HG03039 (cell line): ENCODE measurements at regions not wholly inside any gene's neighbourhood (a gene's known extent, or its start where the extent isn't known, plus 50 kb on each side); places are given as distances from the start of the nearest gene placed in this dataset.
"Not testable (repeated sequence)": the region's sequence is repeated elsewhere in the genome, so short reads cannot be mapped to it uniquely, and the experiment has no call there.

Source experiments
- ATAC-seq: cut with Tn5 transposase; IDR thresholded peaks from one replicate; pipeline ENCODE4 v1.9.1; 2021; ENCODE audit warnings: mild to moderate bottlenecking, moderate library complexity; ENCODE audit not compliant: unreplicated experiment

DNA sequence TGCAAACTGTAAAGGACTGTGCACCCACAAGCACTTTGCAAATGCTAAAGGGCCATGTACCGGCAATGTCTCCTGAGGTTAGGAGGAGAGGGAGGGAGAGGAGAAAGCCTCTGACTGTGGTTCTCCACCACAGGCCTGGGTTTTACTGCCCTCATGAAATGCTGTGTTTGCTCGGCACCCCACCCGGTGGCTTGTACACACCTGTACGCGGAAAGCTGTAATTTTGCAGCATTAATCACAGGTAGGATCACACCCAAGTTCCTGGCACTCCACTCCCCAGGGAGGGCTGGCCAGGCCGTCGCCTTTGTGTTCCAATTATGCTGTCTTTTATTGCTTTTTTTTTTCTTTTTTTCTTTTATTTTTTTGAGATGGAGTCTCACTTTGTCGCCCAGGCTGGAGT is 78.5 kb upstream of the MYL10 start:
- no peak for ATAC-seq

DNA sequence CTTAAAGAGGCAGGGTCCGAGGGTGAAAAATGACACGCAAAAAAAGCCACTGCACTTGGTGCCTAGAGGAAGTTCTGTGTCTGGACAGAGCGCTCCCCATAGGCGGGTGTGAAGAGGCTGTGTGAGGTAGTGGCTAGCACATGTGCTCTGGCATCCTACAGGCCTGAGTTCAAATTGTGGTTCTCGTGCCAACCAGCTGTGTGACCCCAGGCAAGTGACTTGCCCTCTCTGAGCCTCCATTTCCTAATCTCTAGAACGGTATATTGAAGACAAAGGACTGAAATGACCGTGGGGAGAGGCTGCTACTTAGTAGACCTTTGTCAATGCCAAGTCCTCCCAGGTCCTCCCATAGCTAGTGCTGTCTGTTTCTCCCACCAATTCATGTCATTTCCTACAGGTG is 79.1 kb upstream of the MYL10 start:
- no peak for ATAC-seq

- ATAC-seq, result no peak
These were observed 83.6 kb upstream of the MYL10 start for GRCh38 chr7:101712652-101713051.

GRCh38 chr7:101714097-101714496 is 85.0 kb upstream of the MYL10 start:
- no peak for ATAC-seq

DNA sequence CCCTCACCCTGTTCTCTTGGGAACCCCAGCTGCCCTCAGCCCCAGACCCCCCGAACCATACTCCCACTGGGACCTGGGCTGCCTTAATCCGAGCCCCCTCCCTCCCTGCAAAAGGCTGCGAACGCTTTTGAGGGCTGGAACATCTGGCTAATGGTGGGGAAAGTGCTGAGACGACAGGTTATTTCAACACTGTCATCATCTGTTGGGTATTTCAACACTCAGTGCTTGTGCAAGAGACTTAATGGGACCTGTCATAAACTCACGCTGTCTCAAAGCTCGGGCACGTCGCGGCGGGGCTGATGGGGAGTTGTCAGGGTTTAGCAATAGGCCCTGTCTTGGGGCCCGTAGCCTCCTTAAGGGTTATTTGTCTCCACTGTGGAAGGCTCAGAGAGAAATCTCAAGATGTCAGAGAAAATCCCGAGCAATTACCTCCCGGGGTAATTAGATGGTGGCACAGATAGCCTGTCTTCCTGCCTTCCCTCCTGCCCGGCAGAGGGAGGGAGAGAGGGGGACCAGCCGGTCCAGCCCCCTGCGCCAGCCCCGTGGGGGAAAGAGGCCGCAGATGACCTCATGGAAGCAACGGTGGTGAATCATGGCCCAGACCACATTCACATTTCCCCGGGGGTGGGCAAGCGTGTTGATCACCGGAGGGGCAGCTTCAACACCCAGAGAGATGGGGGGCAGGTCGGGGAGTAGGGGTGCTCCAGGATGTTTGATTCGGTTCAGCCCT is 88.7 kb upstream of the MYL10 start:
- ATAC-seq, result no peak

DNA sequence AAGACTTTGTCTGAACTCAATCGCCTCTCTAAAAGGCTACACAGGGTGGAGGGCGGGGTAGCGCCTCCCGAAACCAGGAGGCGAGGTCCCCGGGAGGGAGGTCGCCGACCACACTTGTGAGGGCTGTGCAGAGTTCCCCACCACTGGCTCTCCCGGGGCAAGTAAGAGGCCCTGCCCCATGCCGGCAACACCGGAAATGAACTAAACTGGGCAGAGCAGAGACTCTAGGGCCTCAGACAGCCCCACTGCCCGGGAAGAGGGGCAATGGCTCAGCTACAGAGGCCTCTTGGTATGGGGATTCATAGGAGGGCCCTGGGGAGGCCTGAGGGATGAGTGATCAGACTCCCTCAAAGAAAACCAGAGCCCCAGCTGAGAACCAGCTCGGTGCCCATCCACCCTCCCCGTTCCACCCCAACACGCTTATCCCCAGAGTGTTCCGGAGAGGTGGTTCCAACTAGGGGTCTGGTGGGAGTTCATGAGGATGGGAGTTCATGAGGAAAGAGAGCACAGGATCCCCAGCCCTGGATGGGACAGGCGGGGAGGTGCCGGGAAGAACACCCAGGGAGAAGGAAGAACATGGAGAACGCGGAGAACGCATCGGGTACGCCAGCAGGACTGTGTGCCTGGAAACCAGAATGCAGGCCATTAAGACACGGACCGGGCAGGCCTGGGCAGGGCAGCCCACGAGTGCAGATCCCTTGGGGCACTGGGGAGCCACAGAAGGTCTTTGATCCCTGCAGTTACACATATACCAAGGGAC is 89.4 kb upstream of the MYL10 start:
- ATAC-seq, result no peak

DNA sequence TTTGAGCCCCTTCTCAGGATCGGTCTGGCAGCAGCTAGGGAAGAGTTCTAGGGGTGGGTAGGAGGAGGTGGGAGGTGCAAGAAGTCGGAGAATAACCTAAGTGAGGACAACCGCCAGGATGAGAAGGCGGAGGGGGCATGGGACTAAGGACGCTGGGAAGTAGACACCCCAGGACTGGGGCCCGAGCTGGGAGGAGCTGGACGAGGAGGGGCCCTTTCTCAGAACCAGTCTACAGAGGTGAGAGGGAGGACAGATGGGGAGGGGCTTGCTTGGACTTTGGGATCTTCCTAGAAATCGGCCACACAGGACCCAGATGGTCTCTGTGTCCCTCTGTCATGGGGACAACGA is 90.0 kb upstream of the MYL10 start:
- no peak for ATAC-seq

DNA sequence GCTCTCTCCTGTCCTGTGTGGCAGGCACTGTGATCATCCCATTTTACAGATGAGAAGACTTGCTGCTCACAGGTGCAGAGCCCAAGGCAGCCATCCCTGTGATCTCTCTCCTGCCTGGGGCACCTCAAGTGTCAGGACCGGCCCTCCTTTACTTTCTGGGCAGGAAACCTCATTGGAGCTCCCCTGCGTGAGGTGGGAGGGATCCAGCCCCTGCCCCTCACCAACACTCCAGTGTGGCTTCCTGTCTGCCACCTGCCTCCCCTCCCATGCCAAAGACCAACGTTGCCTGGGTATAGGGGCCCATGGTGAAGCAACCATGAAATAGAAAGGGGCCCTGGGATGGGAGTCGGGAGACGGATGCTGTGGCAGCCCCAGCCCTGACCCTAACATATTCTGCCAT is 91.2 kb upstream of the MYL10 start:
- no peak for ATAC-seq

GRCh38 chr7:101722247-101722646 is 93.2 kb upstream of the MYL10 start:
- no peak for ATAC-seq

GRCh38 chr7:101723835-101724234 is 93.6 kb upstream of the CUX1 start:
- no peak for ATAC-seq

DNA sequence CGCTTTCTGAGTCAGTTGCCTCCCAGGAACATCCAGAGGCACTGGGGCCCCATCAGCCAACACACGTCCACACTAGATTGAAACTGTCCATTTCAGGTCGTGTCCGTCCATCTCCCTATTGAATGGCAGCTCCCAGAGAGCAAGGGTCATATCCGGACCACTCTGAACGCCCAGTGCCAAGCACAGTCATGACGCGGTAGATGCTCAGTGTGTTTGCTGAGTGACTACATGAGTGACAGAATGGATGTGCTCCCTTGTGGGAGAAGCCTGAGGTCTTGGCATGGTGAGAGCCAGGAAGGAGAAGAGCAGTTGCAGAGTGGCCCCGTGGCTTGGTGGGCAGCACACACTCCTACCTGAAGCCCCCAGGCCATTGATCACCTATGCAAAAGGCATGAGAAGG is 92.5 kb upstream of the CUX1 start:
- ATAC-seq, result no peak

GRCh38 chr7:101725921-101726320 is 91.5 kb upstream of the CUX1 start:
- ATAC-seq, result no peak

- ATAC-seq, result no peak
These were observed 90.2 kb upstream of the CUX1 start for GRCh38 chr7:101727184-101727583.

DNA sequence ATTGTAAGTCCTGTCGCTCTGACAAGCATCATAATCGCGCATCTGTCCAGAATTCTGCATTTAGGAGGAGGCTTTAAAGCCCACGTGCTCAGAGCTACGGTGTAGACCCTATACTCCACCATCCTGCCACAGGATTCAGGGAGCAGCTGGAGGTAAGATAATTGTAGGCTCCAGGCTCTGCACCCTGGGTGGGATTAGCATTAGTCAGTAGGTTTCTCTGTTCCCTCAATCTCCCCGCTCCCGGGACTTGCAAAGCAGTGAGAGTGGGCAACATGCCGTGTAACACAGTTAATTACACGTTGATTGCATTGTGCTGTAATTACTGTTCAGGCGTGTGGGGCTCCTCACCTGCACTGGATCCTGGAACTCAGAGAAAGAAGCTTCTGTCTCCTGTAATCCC is 89.3 kb upstream of the CUX1 start:
- no peak for ATAC-seq

DNA sequence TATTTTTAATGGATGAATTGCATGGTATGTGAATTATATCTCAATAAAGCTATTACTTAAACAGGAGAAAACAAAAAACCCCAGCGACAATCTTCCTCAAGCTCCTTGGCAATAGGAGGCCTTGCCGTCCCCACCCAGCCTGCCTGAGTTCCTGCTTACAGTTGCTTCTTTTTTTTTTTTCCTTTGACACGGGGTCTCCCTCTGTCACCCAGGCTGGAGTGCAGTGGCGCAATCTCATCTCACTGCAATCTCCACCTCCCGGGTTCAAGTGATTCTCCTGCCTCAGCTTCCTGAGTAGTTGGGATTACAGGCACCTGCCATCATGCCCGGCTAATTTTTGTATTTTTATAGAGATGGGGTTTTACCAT is 88.6 kb upstream of the CUX1 start:
- not testable (repeated sequence) for ATAC-seq

- no peak for ATAC-seq
These were observed 88.1 kb upstream of the CUX1 start for GRCh38 chr7:101729241-101729883.

DNA sequence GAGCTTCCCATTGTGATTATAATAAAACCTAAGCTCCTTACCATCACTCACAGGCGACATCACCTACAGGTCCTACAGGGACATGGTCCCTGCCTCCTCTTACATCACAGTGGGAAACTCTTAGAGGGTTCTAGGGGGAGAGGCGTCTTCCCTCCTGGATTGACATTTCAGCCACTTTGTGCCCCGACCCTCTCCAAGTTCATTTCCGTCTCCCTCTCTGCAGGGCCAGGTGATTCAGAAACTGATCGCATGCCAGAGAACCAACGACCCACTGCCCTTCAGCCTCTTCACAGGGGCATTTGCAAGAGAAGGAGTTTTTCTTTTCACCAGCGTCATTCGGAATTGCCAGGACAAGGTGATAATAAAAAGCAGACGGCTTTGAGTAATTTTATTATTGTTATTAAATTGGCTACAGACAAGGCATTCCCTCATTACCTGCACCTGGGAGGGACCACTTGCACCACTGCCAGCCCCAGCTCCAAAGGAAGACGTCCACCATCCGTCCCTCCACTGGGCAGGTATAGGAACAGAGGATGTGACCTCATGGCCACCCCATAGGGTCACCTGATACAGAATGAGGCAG is 85.8 kb upstream of the CUX1 start:
- ATAC-seq, result no peak

GRCh38 chr7:101733713-101734475 is 83.5 kb upstream of the CUX1 start:
- no peak for ATAC-seq

GRCh38 chr7:101736084-101736483 is 81.3 kb upstream of the CUX1 start:
- no peak for ATAC-seq

GRCh38 chr7:101739775-101740398 is 77.5 kb upstream of the CUX1 start:
- ATAC-seq, result no peak
